MCF 10A (cell line): ENCODE measurements at regions not wholly inside any gene's neighbourhood (a gene's known extent, or its start where the extent isn't known, plus 50 kb on each side); places are given as distances from the start of the nearest gene placed in this dataset.
A peak's percentile ranks its signal among the peaks of the same experiment; 100 is the strongest.

Experiments used
- BruUV-seq: library from RNA; stranded (reverse); fragments of 400-500 nt; replicated peaks from 2 replicates; lab custom pipeline; 2021; lab: Mats Ljungman, UMichigan
- CTCF ChIA-PET: fragments of 300-600 bp; sonication (Branson Sonifier 250); formaldehyde crosslinking; extraction: SDS; loops from one replicate; lab custom pipeline; 2021; ENCODE audit warnings: antibody characterized with exemption, inconsistent platforms; lab: Yijun Ruan, JAX
- POLR2A ChIA-PET: fragments of 300-600, 350-650 bp; sonication (Branson Sonifier 250); formaldehyde crosslinking; extraction: SDS; loops from one replicate; lab custom pipeline; 2020; ENCODE audit warnings: antibody characterized with exemption, inconsistent platforms; lab: Yijun Ruan, JAX
- DNase-seq: peaks from one replicate; pipeline ENCODE4 v3.0.0-alpha.2; 2018; ENCODE audit not compliant: unreplicated experiment
- H3K27ac Mint-ChIP-seq: one replicate; pipeline ENCODE4 v1.8.0; 2022; ENCODE audit warnings: mild to moderate bottlenecking, low read depth, mixed read lengths; ENCODE audit not compliant: unreplicated experiment
- H3K27me3 Mint-ChIP-seq: one replicate; pipeline ENCODE4 v1.8.0; 2022; ENCODE audit warnings: mixed read lengths; ENCODE audit not compliant: insufficient read depth, unreplicated experiment
- H3K36me3 Mint-ChIP-seq: one replicate; pipeline ENCODE4 v1.8.0; 2022; ENCODE audit warnings: mild to moderate bottlenecking, moderate library complexity, mixed read lengths; ENCODE audit not compliant: insufficient read depth, unreplicated experiment
- H3K4me1 Mint-ChIP-seq: one replicate; pipeline ENCODE4 v1.8.0; 2022; ENCODE audit warnings: mixed read lengths; ENCODE audit not compliant: insufficient read depth, unreplicated experiment
- H3K4me3 Mint-ChIP-seq: one replicate; pipeline ENCODE4 v1.8.0; 2022; ENCODE audit warnings: mild to moderate bottlenecking, moderate library complexity, mixed read lengths; ENCODE audit not compliant: unreplicated experiment
- H3K9me3 Mint-ChIP-seq: one replicate; pipeline ENCODE4 v1.8.0; 2022; ENCODE audit warnings: mixed read lengths; ENCODE audit not compliant: unreplicated experiment
- intact Hi-C: fragments of 100-400 bp; cut with micrococcal nuclease; formaldehyde crosslinking; loops from 2 replicates; pipeline ENCODE4 v1.14.1; 2022
- TF ChIP-seq, protein P1 (sequence below): fragments of 200-600 bp; IDR thresholded peaks from one replicate; pipeline ENCODE4 v1.8.0; 2022; ENCODE audit warnings: antibody characterized with exemption, mild to moderate bottlenecking; ENCODE audit not compliant: unreplicated experiment

DNA sequence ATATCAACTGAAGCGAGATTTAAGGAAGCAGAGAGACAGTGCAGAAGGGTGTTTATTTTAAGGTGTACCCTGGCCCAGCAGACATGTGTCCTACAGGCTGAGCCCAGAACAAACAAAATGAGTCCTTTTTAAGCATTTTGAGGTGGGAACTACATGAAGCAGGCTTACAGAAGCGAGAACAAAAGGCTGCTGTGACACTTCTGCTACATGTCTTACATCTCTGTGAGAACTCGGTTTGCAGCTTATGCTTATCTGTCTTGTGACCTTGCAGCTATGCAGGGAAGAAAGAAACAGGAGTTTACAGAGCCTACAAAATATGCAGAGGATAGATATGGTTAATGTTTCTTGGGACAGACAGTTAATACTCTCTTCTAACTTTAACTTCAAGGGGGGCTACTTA lies 295.9 kb downstream of the CEMIP2 start:
- BruUV-seq = no TSS peak
- POLR2A ChIA-PET = no interaction called here
- H3K4me1 Mint-ChIP-seq = no peaks in the 10 kb centered on the region
- no peaks in the 10 kb centered on the region for H3K36me3 Mint-ChIP-seq
- intact Hi-C loops = no loop called here
- peaks cover 4% of the 10 kb centered on the region for H3K27me3 Mint-ChIP-seq
- H3K4me3 Mint-ChIP-seq = no peak overlapping the region
- TF ChIP-seq, protein P1, sequence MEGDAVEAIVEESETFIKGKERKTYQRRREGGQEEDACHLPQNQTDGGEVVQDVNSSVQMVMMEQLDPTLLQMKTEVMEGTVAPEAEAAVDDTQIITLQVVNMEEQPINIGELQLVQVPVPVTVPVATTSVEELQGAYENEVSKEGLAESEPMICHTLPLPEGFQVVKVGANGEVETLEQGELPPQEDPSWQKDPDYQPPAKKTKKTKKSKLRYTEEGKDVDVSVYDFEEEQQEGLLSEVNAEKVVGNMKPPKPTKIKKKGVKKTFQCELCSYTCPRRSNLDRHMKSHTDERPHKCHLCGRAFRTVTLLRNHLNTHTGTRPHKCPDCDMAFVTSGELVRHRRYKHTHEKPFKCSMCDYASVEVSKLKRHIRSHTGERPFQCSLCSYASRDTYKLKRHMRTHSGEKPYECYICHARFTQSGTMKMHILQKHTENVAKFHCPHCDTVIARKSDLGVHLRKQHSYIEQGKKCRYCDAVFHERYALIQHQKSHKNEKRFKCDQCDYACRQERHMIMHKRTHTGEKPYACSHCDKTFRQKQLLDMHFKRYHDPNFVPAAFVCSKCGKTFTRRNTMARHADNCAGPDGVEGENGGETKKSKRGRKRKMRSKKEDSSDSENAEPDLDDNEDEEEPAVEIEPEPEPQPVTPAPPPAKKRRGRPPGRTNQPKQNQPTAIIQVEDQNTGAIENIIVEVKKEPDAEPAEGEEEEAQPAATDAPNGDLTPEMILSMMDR = no peak
- DNase-seq = no peak
- no peaks in the 10 kb centered on the region for H3K9me3 Mint-ChIP-seq
- no peak overlapping the region for H3K27ac Mint-ChIP-seq
- CTCF ChIA-PET = interaction anchor here (0.8 kb wide), 1 partner anchor 18 kb away, joined by 4 read pairs; no protein-coding TSS in a partner anchor

DNA sequence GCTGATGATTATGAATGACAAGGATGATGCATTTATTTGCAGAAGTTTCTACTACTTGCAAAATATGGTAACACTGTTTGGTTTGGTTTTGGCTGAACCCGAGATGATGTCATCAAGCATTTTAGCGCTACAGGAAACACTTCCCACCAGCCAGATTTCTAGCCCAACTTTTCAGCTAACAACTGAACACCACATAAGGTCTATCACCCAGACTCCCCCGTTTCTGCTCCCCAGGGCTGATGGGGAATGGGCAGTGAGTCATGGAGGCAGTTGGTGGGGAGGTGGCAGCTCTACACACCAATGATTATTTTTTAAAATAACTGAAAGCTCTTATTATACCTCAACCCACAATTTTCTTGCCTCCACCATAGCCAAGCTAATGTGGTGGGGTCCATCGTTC lies 302.9 kb downstream of the CEMIP2 start:
- BruUV-seq = no TSS peak
- ChIA-PET CTCF (interaction anchor here (0.6 to 1.3 kb wide), 3 partner anchors 16 to 217 kb away, joined by 3 read pairs; no protein-coding TSS in a partner anchor), POLR2A (no interaction called here)
- DNase-seq = no peak
- H3K27me3 Mint-ChIP-seq = peaks cover 21% of the 10 kb centered on the region
- intact Hi-C loops = no loop called here
- no peak overlapping the region for H3K4me3 Mint-ChIP-seq
- TF ChIP-seq, protein P1 = no peak
- H3K9me3 Mint-ChIP-seq = no peaks in the 10 kb centered on the region
- H3K36me3 Mint-ChIP-seq = no peaks in the 10 kb centered on the region
- H3K27ac Mint-ChIP-seq = no peak overlapping the region
- H3K4me1 Mint-ChIP-seq = no peaks in the 10 kb centered on the region

DNA sequence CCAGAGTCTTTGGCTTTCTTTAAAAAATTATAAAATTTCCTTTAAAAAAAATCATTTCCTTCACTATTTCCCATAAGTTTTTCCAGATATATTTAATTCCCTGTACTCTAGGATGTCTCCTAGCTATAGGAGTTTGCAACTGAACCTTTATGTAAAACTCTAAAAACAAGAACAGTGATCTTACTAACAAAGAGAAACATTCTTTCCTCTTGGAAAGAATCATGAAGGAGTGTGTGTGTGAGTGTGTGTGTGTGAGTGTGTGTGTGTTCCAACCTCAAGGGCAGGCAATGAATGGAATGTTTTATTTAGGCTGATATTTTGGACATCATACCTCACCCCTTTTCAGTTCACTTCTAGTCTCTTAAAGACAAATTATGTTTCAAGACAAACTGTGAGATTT lies 309.2 kb downstream of the CEMIP2 start:
- CTCF ChIA-PET = interaction anchor here (0.7 to 1.5 kb wide), 2 partner anchors 31 to 857 kb away, joined by 3 to 4 read pairs; no protein-coding TSS in a partner anchor
- BruUV-seq = no TSS peak
- H3K27me3 Mint-ChIP-seq = peaks cover 17% of the 10 kb centered on the region
- no peaks in the 10 kb centered on the region for H3K9me3 Mint-ChIP-seq
- H3K36me3 Mint-ChIP-seq = no peaks in the 10 kb centered on the region
- H3K27ac Mint-ChIP-seq = no peak overlapping the region
- TF ChIP-seq, protein P1 = no peak
- intact Hi-C loops = no loop called here
- no peaks in the 10 kb centered on the region for H3K4me1 Mint-ChIP-seq
- no peak for DNase-seq
- POLR2A ChIA-PET = no interaction called here
- H3K4me3 Mint-ChIP-seq = no peak overlapping the region

DNA sequence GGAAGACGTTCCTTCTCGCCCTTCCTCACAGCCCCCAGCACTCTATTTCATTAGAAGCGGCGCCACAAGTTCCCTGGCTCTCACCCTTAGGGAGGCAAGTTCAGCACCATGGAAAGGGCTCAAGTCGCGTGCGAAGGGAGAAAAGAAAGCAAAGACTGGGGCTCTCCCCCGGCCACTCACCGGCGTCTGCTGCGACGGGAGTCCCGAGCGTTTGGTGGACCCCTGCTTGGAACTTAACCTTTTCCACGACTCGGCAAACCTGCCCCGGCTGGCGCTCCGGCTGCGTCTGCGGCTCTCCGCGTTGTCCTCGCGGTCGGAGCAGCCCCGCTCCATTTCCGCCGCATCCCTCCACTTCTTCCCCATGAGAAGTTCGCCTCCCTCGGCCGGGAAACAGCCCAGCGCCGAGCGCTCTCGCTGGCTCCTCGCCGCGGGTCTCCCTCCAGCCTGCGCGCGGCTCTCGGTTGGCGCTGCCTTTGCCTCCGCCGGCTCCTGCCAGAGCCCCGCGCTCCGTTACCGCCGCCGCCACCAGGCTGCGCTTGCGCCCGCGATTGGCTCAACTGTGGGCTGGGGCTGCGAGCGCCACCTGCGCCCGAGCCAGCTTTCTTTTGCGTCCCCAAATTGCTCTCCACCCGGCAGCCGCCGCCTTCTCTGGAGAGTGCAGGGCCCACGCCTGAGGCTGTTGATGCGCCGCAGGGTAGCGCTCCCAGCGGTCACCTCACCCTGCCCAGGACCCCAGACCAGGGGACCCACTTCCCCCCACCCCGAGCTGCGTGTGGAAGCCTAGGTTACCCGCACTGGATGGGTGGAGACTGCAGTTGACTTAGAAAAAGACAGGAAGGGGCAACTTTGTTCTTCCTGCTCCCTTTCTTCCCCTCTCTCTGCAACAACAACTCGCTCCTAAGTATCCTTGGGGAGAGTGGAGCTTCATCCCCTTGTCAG lies 321.6 kb downstream of the CEMIP2 start:
- Mint-ChIP-seq H3K4me3 (peak overlapping the region; percentile 67), H3K27me3 (peaks cover 44% of the 10 kb centered on the region), H3K27ac (no peak overlapping the region), H3K9me3 (no peaks in the 10 kb centered on the region), H3K36me3 (no peaks in the 10 kb centered on the region), H3K4me1 (no peaks in the 10 kb centered on the region)
- ChIA-PET POLR2A (no interaction called here), CTCF (interaction anchor here (0.6 kb wide), 1 partner anchor 44 kb away, joined by 3 read pairs; no protein-coding TSS in a partner anchor)
- no TSS peak for BruUV-seq
- TF ChIP-seq, protein P1 = no peak
- DNase-seq = peak; percentile 61
- intact Hi-C loops = loop anchor here (10.0 kb wide), 2 partner anchors 162 to 1862 kb away; no protein-coding TSS in a partner anchor
